ENCODE measurements at regions not wholly inside any gene's neighbourhood (a gene's known extent, or its start where the extent isn't known, plus 50 kb on each side); places are given as distances from the start of the nearest gene placed in this dataset.

- dilution Hi-C loops (cut with HindIII; ENCODE audit: low sequenced_read_pairs, unreplicated experiment) = no loop called here
- Histone ChIP-seq H4K5ac (ENCODE audit: low read depth, low read length) (no peak overlapping the region), H3K36me3 (ENCODE audit: control insufficient read depth, insufficient read depth, low read length) (no peaks in the 10 kb centered on the region), H3K27me3 (ENCODE audit: control insufficient read depth, insufficient read depth, low read length) (peaks cover 8% of the 10 kb centered on the region), H3K9me3 (ENCODE audit: control insufficient read depth, insufficient read depth, low read length) (no peaks in the 10 kb centered on the region), H3K56ac (ENCODE audit: extremely low read depth, insufficient read depth, low read length) (no peak overlapping the region), H2BK120ac (ENCODE audit: low read depth, low read length) (no peak overlapping the region), H4K20me1 (ENCODE audit: insufficient read depth, low read length) (no peaks in the 10 kb centered on the region), H3K18ac (ENCODE audit: low read depth, low read length) (no peak overlapping the region), H3K4ac (ENCODE audit: low read depth, low read length) (no peak overlapping the region), H2AFZ (replicated peaks; ENCODE audit: low read length, poor library complexity) (no peak overlapping the region), H3K27ac (ENCODE audit: insufficient read depth, low read length) (no peak overlapping the region), H3K9ac (ENCODE audit: low read depth, low read length) (no peak overlapping the region), H2AK5ac (ENCODE audit: low read depth, low read length) (no peak overlapping the region), H3K4me3 (ENCODE audit: insufficient read depth, low read depth, low read length) (no peak overlapping the region), H2BK15ac (ENCODE audit: low read depth, low read length) (no peak overlapping the region), H3K79me1 (ENCODE audit: low read depth in 1 of 2, low read length in 2 of 2) (no peaks in the 10 kb centered on the region), H3K14ac (replicated peaks; ENCODE audit: low read depth, low read length) (no peak overlapping the region), H2AK9ac (replicated peaks; ENCODE audit: low read depth, low read length, poor library complexity) (no peak overlapping the region), H4K8ac (ENCODE audit: low read depth in 2 of 2, low read length in 2 of 2) (no peak overlapping the region), H3K4me2 (ENCODE audit: low read depth, low read length) (no peak overlapping the region), H3K9me1 (ENCODE audit: insufficient read depth, low read length) (no peaks in the 10 kb centered on the region), H4K91ac (ENCODE audit: insufficient read depth, low read depth, low read length) (no peak overlapping the region), H3K23ac (ENCODE audit: low read depth, low read length) (no peak overlapping the region), H3K4me1 (ENCODE audit: control insufficient read depth, insufficient read depth, low read length) (no peaks in the 10 kb centered on the region), H2BK20ac (ENCODE audit: low read depth, low read length) (no peak overlapping the region), H2BK5ac (ENCODE audit: low read depth, low read length, poor library complexity, severe bottlenecking) (no peak overlapping the region)
- ATAC-seq (ENCODE audit: low read depth) = no peak
- WGBS, 2 experiments (ENCODE audit: extremely low coverage in 2 of 2, insufficient read length in 1 of 2) = 55% methylated on average over 4 of the region's 12 CpGs; no CpG with 5 or more reads in 1 of the 2 experiments
- in situ Hi-C loops (cut with MboI; ENCODE audit: low sequenced_read_pairs) = no loop called here
- BruUV-seq (replicated peaks) = no TSS peak
- ChIA-PET CTCF (no interaction called here), POLR2A (ENCODE audit: unreplicated experiment) (no interaction called here)
- no peak for DNase-seq
- TF ChIP-seq RCOR1 (IDR thresholded peaks at IDR 0.05; ENCODE audit: insufficient replicate concordance, low read length) (no peak), MAZ (IDR thresholded peaks at IDR 0.05; ENCODE audit: borderline replicate concordance, low read depth, low read length) (no peak), MAFK (IDR thresholded peaks at IDR 0.05; ENCODE audit: low read depth, low read length) (no peak), CHD1 (IDR thresholded peaks at IDR 0.05; ENCODE audit: low read depth, low read length) (no peak), ELK1 (IDR thresholded peaks at IDR 0.05; ENCODE audit: borderline replicate concordance, low read depth, low read length) (no peak), FOS (IDR thresholded peaks at IDR 0.05; ENCODE audit: low read depth, low read length) (no peak), SMC3 (IDR thresholded peaks at IDR 0.05; ENCODE audit: low read depth, low read length) (no peak), CTCF (conservative IDR thresholded peaks at IDR 0.05; ENCODE audit: low read depth, low read length) (no peak)
- intact Hi-C loops (cut with micrococcal nuclease) = no loop called here
Observed at GRCh38 chr18:62458868-62459716, 63.7 kb upstream of the ZCCHC2 start.

Measured in IMR-90 (cell line).